AG09309 (cell line): ENCODE measurements at regions not wholly inside any gene's neighbourhood (a gene's known extent, or its start where the extent isn't known, plus 50 kb on each side); places are given as distances from the start of the nearest gene placed in this dataset.

ENCODE experiments used
- DNase-seq: peaks from one replicate; pipeline ENCODE4 v3.0.0-alpha.2; 2010; ENCODE audit warnings: low read depth
- H3K4me3 ChIP-seq: 2 replicates; pipeline ENCODE4 v1.5.1; 2011; ENCODE audit warnings: mild to moderate bottlenecking, low read depth, low read length, moderate library complexity; ENCODE audit not compliant: control insufficient read depth
- CTCF ChIP-seq: IDR thresholded peaks from 2 replicates; pipeline ENCODE4 v1.5.1; 2011; ENCODE audit warnings: mild to moderate bottlenecking, low read depth, low read length, inconsistent platforms; ENCODE audit not compliant: insufficient read depth, control insufficient read depth; ENCODE audit errors: missing control alignments

GRCh38 chr6:19472153-19472552 is 365.0 kb upstream of the ID4 start:
- peak; percentile 96 for DNase-seq

GRCh38 chr6:19472850-19473249 is 364.3 kb upstream of the ID4 start:
- H3K4me3 ChIP-seq = no peak overlapping the region
- TF ChIP-seq CTCF = peak; percentile 37
- DNase-seq = no peak

More at GRCh38 chr6:19472153-19472552, 365.0 kb upstream of the ID4 start:
- TF ChIP-seq CTCF = no peak
- H3K4me3 ChIP-seq = no peak overlapping the region

DNA sequence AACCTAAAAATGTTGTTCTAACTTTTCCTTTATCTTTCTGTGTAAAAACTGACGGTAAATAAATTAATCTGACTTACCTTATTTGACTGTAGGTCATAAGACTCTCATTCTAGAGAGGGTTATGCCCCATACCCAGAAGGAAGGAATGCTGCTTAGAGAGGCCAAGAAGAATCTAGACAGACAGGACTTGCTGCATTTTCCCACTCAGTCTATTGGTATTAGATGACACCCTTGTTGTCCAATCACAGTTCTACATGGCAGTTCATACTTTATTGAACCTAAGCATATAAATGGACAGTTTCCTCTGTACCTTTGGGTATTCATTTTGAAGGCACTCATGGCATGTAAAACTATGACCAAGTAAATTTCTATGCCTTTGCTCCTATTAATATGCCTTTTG is 359.6 kb upstream of the ID4 start:
- H3K4me3 ChIP-seq = no peak overlapping the region
- DNase-seq = no peak
- TF ChIP-seq CTCF = no peak

GRCh38 chr6:19478273-19478672 is 358.9 kb upstream of the ID4 start:
- no peak overlapping the region for H3K4me3 ChIP-seq
- DNase-seq = no peak
- no peak for TF ChIP-seq CTCF

- no peak overlapping the region for H3K4me3 ChIP-seq
- TF ChIP-seq CTCF = no peak
- DNase-seq = no peak
These were observed 358.2 kb upstream of the ID4 start for GRCh38 chr6:19478992-19479391.

DNA sequence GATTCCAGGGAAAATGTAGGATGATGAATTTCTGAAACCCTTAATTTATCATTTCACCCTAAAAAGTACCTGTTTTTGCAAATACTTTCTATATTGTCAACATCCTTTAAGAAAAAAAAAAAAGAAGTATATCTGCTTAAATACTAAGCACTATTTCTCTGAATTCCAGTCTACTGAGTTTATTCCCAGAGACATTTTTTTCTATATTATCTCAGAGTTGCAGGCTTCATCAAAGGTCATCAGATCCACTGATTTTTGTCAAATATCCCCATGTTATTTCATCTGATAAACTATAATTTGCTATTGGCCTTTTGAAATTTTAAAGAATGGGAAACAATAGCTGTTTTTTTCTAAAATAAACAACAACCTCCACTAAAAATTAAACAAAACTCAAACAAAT is 357.6 kb upstream of the ID4 start:
- no peak for DNase-seq
- no peak for TF ChIP-seq CTCF
- H3K4me3 ChIP-seq = no peak overlapping the region
